ENCODE measurements at regions not wholly inside any gene's neighbourhood (a gene's known extent, or its start where the extent isn't known, plus 50 kb on each side); places are given as distances from the start of the nearest gene placed in this dataset.

GRCh38 chr14:86675059-86675458 lies 1145.1 kb downstream of the FLRT2 start:
- Mint-ChIP-seq H3K4me3 (ENCODE audit: low read depth) (no peak overlapping the region), H3K36me3 (ENCODE audit: insufficient read depth) (no peaks in the 10 kb centered on the region), H3K27ac (no peak overlapping the region), H3K9me3 (ENCODE audit: low read depth) (no peaks in the 10 kb centered on the region), H3K27me3 (no peaks in the 10 kb centered on the region), H3K4me1 (ENCODE audit: low read depth) (peaks cover 13% of the 10 kb centered on the region)
- no peak for DNase-seq (ENCODE audit: low spot score, unreplicated experiment)
- TF ChIP-seq CTCF (IDR thresholded peaks at IDR 0.05; ENCODE audit: unreplicated experiment) = no peak

- Mint-ChIP-seq H3K36me3 (ENCODE audit: insufficient read depth) (no peaks in the 10 kb centered on the region), H3K27ac (peak overlapping the region; percentile 21), H3K9me3 (ENCODE audit: low read depth) (no peaks in the 10 kb centered on the region), H3K4me3 (ENCODE audit: low read depth) (no peak overlapping the region), H3K4me1 (ENCODE audit: low read depth) (peaks cover 13% of the 10 kb centered on the region), H3K27me3 (no peaks in the 10 kb centered on the region)
- no peak for TF ChIP-seq CTCF (IDR thresholded peaks at IDR 0.05; ENCODE audit: unreplicated experiment)
- DNase-seq (ENCODE audit: low spot score, unreplicated experiment) = no peak
Observed at GRCh38 chr14:86673523-86673969, 1143.6 kb downstream of the FLRT2 start.

GRCh38 chr14:86672080-86672479 lies 1142.1 kb downstream of the FLRT2 start:
- Mint-ChIP-seq H3K36me3 (ENCODE audit: insufficient read depth) (no peaks in the 10 kb centered on the region), H3K4me3 (ENCODE audit: low read depth) (no peak overlapping the region), H3K27ac (no peak overlapping the region), H3K27me3 (no peaks in the 10 kb centered on the region), H3K9me3 (ENCODE audit: low read depth) (no peaks in the 10 kb centered on the region), H3K4me1 (ENCODE audit: low read depth) (peaks cover 13% of the 10 kb centered on the region)
- no peak for TF ChIP-seq CTCF (IDR thresholded peaks at IDR 0.05; ENCODE audit: unreplicated experiment)
- DNase-seq (ENCODE audit: low spot score, unreplicated experiment) = no peak

GRCh38 chr14:86665975-86666374 lies 1136.0 kb downstream of the FLRT2 start:
- H3K36me3 Mint-ChIP-seq (ENCODE audit: insufficient read depth) = no peaks in the 10 kb centered on the region
- no peaks in the 10 kb centered on the region for H3K27me3 Mint-ChIP-seq
- no peak overlapping the region for H3K27ac Mint-ChIP-seq
- peaks cover 4% of the 10 kb centered on the region for H3K4me1 Mint-ChIP-seq (ENCODE audit: low read depth)
- no peak overlapping the region for H3K4me3 Mint-ChIP-seq (ENCODE audit: low read depth)
- DNase-seq (ENCODE audit: low spot score, unreplicated experiment) = no peak
- no peak for TF ChIP-seq CTCF (IDR thresholded peaks at IDR 0.05; ENCODE audit: unreplicated experiment)
- H3K9me3 Mint-ChIP-seq (ENCODE audit: low read depth) = no peaks in the 10 kb centered on the region

- Mint-ChIP-seq H3K27ac (no peak overlapping the region), H3K27me3 (no peaks in the 10 kb centered on the region), H3K9me3 (ENCODE audit: low read depth) (no peaks in the 10 kb centered on the region), H3K4me3 (ENCODE audit: low read depth) (no peak overlapping the region), H3K36me3 (ENCODE audit: insufficient read depth) (no peaks in the 10 kb centered on the region), H3K4me1 (ENCODE audit: low read depth) (peaks cover 8% of the 10 kb centered on the region)
- no peak for TF ChIP-seq CTCF (IDR thresholded peaks at IDR 0.05; ENCODE audit: unreplicated experiment)
- DNase-seq (ENCODE audit: low spot score, unreplicated experiment) = no peak
Observed at GRCh38 chr14:86662334-86662733, 1132.4 kb downstream of the FLRT2 start.
